Neural cell (in vitro differentiated cells): ENCODE measurements at regions not wholly inside any gene's neighbourhood (a gene's known extent, or its start where the extent isn't known, plus 50 kb on each side); places are given as distances from the start of the nearest gene placed in this dataset.

Experiments
- H2AFZ ChIP-seq: fragments of 200-600, 300-800 bp; sonication (generic), shearing (Covaris generic); 2 replicates; pipeline ENCODE4 v1.6.0; 2014; ENCODE audit warnings: low read depth, mild to moderate bottlenecking, antibody characterized with exemption, low read length, moderate library complexity
- H3F3A ChIP-seq: fragments of 200-600 bp; shearing (Covaris generic); 2 replicates; pipeline ENCODE4 v1.6.1; 2016; ENCODE audit warnings: mild to moderate bottlenecking, moderate library complexity, mixed read lengths, antibody characterized with exemption, low read length; ENCODE audit not compliant: insufficient read depth, poor library complexity, severe bottlenecking
- H3K27ac ChIP-seq: fragments of 200-600, 300-800 bp; sonication (generic), shearing (Covaris generic); 2 replicates; pipeline ENCODE4 v1.5.1; 2014; ENCODE audit warnings: mild to moderate bottlenecking, low read length, moderate library complexity
- H3K27me3 ChIP-seq: fragments of 300-800, 200-600 bp; sonication (generic), shearing (Covaris generic); 2 replicates; pipeline ENCODE4 v1.6.0; 2014; ENCODE audit warnings: mild to moderate bottlenecking, low read depth, low read length, moderate library complexity; ENCODE audit not compliant: insufficient read depth
- H3K36me3 ChIP-seq: fragments of 300-800, 200-600 bp; sonication (generic), shearing (Covaris generic); 2 replicates; pipeline ENCODE4 v1.5.1; 2014; ENCODE audit warnings: mild to moderate bottlenecking, antibody characterized with exemption, low read length, moderate library complexity; ENCODE audit not compliant: insufficient read depth
- H3K4me2 ChIP-seq: fragments of 300-800, 200-600 bp; sonication (generic), shearing (Covaris generic); 2 replicates; pipeline ENCODE4 v1.6.0; 2014; ENCODE audit warnings: mild to moderate bottlenecking, low read length
- H3K4me3 ChIP-seq: fragments of 300-800, 200-600 bp; sonication (generic), shearing (Covaris generic); 2 replicates; pipeline ENCODE4 v1.5.1; 2014; ENCODE audit warnings: mild to moderate bottlenecking, low read length, moderate library complexity
- H3K79me2 ChIP-seq: fragments of 200-600 bp; shearing (Covaris generic); replicated peaks from 2 replicates; pipeline ENCODE4 v1.6.0; 2014; ENCODE audit warnings: mild to moderate bottlenecking, low read length, moderate library complexity; ENCODE audit not compliant: insufficient read depth
- H3K9ac ChIP-seq: fragments of 300-800, 200-600 bp; sonication (generic), shearing (Covaris generic); 2 replicates; pipeline ENCODE4 v1.6.1; 2016; ENCODE audit warnings: mild to moderate bottlenecking, low read length, mixed read lengths
- H3K9me2 ChIP-seq: fragments of 200-600 bp; shearing (Covaris generic); 2 replicates; pipeline ENCODE4 v1.6.1; 2016; ENCODE audit warnings: mild to moderate bottlenecking, low read length, mixed read lengths; ENCODE audit not compliant: insufficient read depth
- H3K9me3 ChIP-seq: fragments of 200-600, 300-800 bp; sonication (generic), shearing (Covaris generic); 2 replicates; pipeline ENCODE4 v1.6.1; 2016; ENCODE audit warnings: mild to moderate bottlenecking, mixed run types, low read length, moderate library complexity, mixed read lengths
- H4K20me1 ChIP-seq: fragments of 200-600 bp; shearing (Covaris generic); 2 replicates; pipeline ENCODE4 v1.6.1; 2016; ENCODE audit warnings: mild to moderate bottlenecking, mixed run types; ENCODE audit not compliant: insufficient read depth
- EP300 ChIP-seq: fragments of 450-650 bp; conservative IDR thresholded peaks from 2 replicates; pipeline ENCODE4 v1.6.1; 2014; ENCODE audit warnings: antibody characterized with exemption, mild to moderate bottlenecking, moderate library complexity; ENCODE audit not compliant: poor library complexity, severe bottlenecking
- EZH2 ChIP-seq: fragments of 200-600, 300-800 bp; shearing (Covaris generic), sonication (generic); IDR thresholded peaks from 2 replicates; pipeline ENCODE4 v1.6.1; 2014; ENCODE audit warnings: antibody characterized with exemption, low read length, borderline replicate concordance, mild to moderate bottlenecking; ENCODE audit not compliant: insufficient read depth, poor library complexity, severe bottlenecking
- MXI1 ChIP-seq: fragments of 450-650 bp; conservative IDR thresholded peaks from 2 replicates; pipeline ENCODE4 v1.6.1; 2014; ENCODE audit warnings: antibody characterized with exemption, mild to moderate bottlenecking; ENCODE audit not compliant: poor library complexity, severe bottlenecking
- POLR2AphosphoS5 ChIP-seq: IDR thresholded peaks from 2 replicates; pipeline ENCODE4 v1.6.1; 2012
- RAD21 ChIP-seq: fragments of 450-650 bp; conservative IDR thresholded peaks from 2 replicates; pipeline ENCODE4 v1.6.1; 2014; ENCODE audit warnings: antibody characterized with exemption, mild to moderate bottlenecking, moderate library complexity
- REST ChIP-seq: IDR thresholded peaks from 2 replicates; pipeline ENCODE4 v1.6.1; 2012; ENCODE audit warnings: borderline replicate concordance
- SMC3 ChIP-seq: fragments of 450-650 bp; conservative IDR thresholded peaks from 2 replicates; pipeline ENCODE4 v1.6.1; 2014; ENCODE audit warnings: antibody characterized with exemption, mild to moderate bottlenecking, moderate library complexity; ENCODE audit not compliant: poor library complexity
- TAF1 ChIP-seq: IDR thresholded peaks from 2 replicates; pipeline ENCODE4 v1.6.1; 2012; ENCODE audit warnings: low read depth
- TF ChIP-seq, protein P1 (sequence below): fragments of 450-650 bp; IDR thresholded peaks from 2 replicates; pipeline ENCODE4 v1.5.1; 2014; ENCODE audit warnings: antibody characterized with exemption, mild to moderate bottlenecking, moderate library complexity; ENCODE audit not compliant: poor library complexity, severe bottlenecking

GRCh38 chr10:29773675-29774091 is 138.9 kb upstream of the SVIL start:
- no peak for TF ChIP-seq EP300
- no peak for TF ChIP-seq REST
- TF ChIP-seq, protein P1, sequence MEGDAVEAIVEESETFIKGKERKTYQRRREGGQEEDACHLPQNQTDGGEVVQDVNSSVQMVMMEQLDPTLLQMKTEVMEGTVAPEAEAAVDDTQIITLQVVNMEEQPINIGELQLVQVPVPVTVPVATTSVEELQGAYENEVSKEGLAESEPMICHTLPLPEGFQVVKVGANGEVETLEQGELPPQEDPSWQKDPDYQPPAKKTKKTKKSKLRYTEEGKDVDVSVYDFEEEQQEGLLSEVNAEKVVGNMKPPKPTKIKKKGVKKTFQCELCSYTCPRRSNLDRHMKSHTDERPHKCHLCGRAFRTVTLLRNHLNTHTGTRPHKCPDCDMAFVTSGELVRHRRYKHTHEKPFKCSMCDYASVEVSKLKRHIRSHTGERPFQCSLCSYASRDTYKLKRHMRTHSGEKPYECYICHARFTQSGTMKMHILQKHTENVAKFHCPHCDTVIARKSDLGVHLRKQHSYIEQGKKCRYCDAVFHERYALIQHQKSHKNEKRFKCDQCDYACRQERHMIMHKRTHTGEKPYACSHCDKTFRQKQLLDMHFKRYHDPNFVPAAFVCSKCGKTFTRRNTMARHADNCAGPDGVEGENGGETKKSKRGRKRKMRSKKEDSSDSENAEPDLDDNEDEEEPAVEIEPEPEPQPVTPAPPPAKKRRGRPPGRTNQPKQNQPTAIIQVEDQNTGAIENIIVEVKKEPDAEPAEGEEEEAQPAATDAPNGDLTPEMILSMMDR = no peak
- no peak for TF ChIP-seq RAD21
- TF ChIP-seq TAF1 = no peak
- no peak for TF ChIP-seq EZH2
- TF ChIP-seq SMC3 = no peak
- no peak for TF ChIP-seq MXI1
- Histone ChIP-seq H3K79me2 (no peaks in the 10 kb centered on the region), H3K4me2 (no peak overlapping the region), H3F3A (no peaks in the 10 kb centered on the region), H4K20me1 (no peaks in the 10 kb centered on the region), H3K27me3 (no peaks in the 10 kb centered on the region), H3K9me2 (no peaks in the 10 kb centered on the region), H3K4me3 (no peak overlapping the region), H3K9me3 (no peaks in the 10 kb centered on the region), H3K27ac (no peak overlapping the region), H3K36me3 (no peaks in the 10 kb centered on the region), H2AFZ (no peak overlapping the region), H3K9ac (no peak overlapping the region)

- no peaks in the 10 kb centered on the region for H3K27me3 ChIP-seq
- no peak overlapping the region for H2AFZ ChIP-seq
- H3K27ac ChIP-seq = no peak overlapping the region
- no peaks in the 10 kb centered on the region for H4K20me1 ChIP-seq
- H3K9me3 ChIP-seq = no peaks in the 10 kb centered on the region
- no peak overlapping the region for H3K9ac ChIP-seq
- TF ChIP-seq POLR2AphosphoS5 = no peak
- TF ChIP-seq REST = no peak
- TF ChIP-seq, protein P1 = no peak
- no peak for TF ChIP-seq MXI1
- no peak for TF ChIP-seq EP300
- TF ChIP-seq SMC3 = no peak
- no peak for TF ChIP-seq TAF1
- TF ChIP-seq EZH2 = no peak
- TF ChIP-seq RAD21 = no peak
- no peak overlapping the region for H3K4me2 ChIP-seq
- H3K79me2 ChIP-seq = no peaks in the 10 kb centered on the region
- no peaks in the 10 kb centered on the region for H3K36me3 ChIP-seq
- H3K4me3 ChIP-seq = no peak overlapping the region
- no peaks in the 10 kb centered on the region for H3F3A ChIP-seq
- no peaks in the 10 kb centered on the region for H3K9me2 ChIP-seq
Observed at GRCh38 chr10:29772403-29772802, 137.6 kb upstream of the SVIL start.
